ENCODE measurements at regions not wholly inside any gene's neighbourhood (a gene's known extent, or its start where the extent isn't known, plus 50 kb on each side); places are given as distances from the start of the nearest gene placed in this dataset.

DNA sequence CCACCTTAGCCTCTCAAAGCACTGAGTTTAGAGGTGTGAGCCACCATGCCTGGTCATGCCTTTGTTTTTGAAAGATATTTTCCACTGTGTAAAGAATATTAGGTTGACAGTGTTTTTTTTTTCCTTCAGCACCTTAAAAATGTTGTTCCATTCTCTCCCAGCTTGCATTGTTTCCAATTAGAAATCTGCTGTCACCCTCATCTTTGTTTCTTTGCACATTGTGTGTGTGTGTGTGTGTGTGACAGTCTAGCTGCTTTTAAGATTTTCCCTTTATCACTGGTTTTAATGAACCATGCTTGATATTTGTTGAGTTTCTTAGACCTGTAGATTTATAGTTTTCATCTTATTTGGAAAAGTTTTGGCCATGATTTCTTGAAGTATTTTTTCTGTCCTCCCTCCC is 79.0 kb upstream of the NKX1-1 start:
- DNase-seq (ENCODE audit: low read depth in 6 of 9, low spot score in 9 of 9) = no peak
- H3K4me3 ChIP-seq (ENCODE audit: low read length in 2 of 2) = no peak overlapping the region
- no peaks in the 10 kb centered on the region for H3K4me1 ChIP-seq (ENCODE audit: control insufficient read depth in 2 of 2, insufficient read depth in 2 of 2, low read length in 2 of 2)
- no peaks in the 10 kb centered on the region for H3K36me3 ChIP-seq (ENCODE audit: control insufficient read depth in 2 of 2, insufficient read depth in 2 of 2, low read length in 1 of 2)
- H3K27ac ChIP-seq (ENCODE audit: low read depth in 1 of 2, low read length in 1 of 2) = no peak overlapping the region
- H3K27me3 ChIP-seq (ENCODE audit: control insufficient read depth in 2 of 2, insufficient read depth in 1 of 2, low read length in 1 of 2) = no peaks in the 10 kb centered on the region
- H3K9me3 ChIP-seq (ENCODE audit: control insufficient read depth in 2 of 2, insufficient read depth in 1 of 2, low read length in 1 of 2) = peaks cover 7 to 13% of the 10 kb centered on the region in 2 donors

DNA sequence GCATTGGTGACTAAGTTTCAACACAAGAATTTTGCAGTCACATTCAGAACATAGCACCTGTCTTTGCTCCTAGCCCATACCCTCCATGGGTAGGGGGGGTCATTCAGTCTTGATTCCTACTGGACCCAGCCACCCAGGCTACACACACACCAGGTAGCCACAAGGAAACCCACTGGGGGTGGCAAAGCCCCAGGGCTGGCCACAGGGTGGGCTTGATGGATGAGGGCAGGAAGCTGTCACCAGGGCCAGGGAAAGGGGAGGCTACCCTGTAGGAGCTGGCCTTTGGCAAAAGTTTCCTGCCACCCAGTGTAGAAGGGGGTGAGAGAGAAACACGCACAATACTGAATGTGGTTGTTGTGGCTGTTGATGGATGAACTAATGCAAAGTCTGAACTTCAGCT is 74.5 kb upstream of the NKX1-1 start:
- Histone ChIP-seq H3K36me3 (ENCODE audit: control insufficient read depth in 2 of 2, insufficient read depth in 2 of 2, low read length in 1 of 2) (no peaks in the 10 kb centered on the region), H3K4me3 (ENCODE audit: low read length in 2 of 2) (no peak overlapping the region), H3K9me3 (ENCODE audit: control insufficient read depth in 2 of 2, insufficient read depth in 1 of 2, low read length in 1 of 2) (peaks cover 3 to 8% of the 10 kb centered on the region in 2 donors), H3K27me3 (ENCODE audit: control insufficient read depth in 2 of 2, insufficient read depth in 1 of 2, low read length in 1 of 2) (no peaks in the 10 kb centered on the region), H3K4me1 (ENCODE audit: control insufficient read depth in 2 of 2, insufficient read depth in 2 of 2, low read length in 2 of 2) (no peaks in the 10 kb centered on the region), H3K27ac (ENCODE audit: low read depth in 1 of 2, low read length in 1 of 2) (no peak overlapping the region)
- 88% methylated on average over 1 of the region's 1 CpG for whole genome bisulfite sequencing
- no peak for DNase-seq (ENCODE audit: low read depth in 6 of 9, low spot score in 9 of 9)

DNA sequence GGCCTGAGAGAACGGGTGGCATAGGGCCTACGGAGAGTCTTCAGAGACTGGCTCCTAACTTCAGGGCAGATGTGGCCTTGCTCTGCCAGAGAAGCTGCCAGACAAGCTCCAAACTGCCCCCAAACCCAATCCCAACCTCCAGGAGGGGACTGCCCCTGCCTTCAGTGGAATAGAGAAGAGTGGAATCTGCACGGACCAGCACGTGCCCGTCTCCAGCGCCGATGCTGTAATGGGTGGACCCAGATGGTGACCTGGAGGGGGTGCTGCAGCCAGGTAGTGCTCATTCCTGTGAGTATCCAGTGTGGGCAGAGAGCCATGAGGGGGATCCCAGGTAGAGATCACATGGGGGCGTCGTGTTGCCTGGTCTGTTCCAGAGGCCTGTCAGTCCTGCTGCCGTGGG is 73.2 kb upstream of the NKX1-1 start:
- Histone ChIP-seq H3K9me3 (ENCODE audit: control insufficient read depth in 2 of 2, insufficient read depth in 1 of 2, low read length in 1 of 2) (peaks cover 1 to 4% of the 10 kb centered on the region in 2 donors), H3K36me3 (ENCODE audit: control insufficient read depth in 2 of 2, insufficient read depth in 2 of 2, low read length in 1 of 2) (no peaks in the 10 kb centered on the region), H3K27ac (ENCODE audit: low read depth in 1 of 2, low read length in 1 of 2) (no peak overlapping the region), H3K27me3 (ENCODE audit: control insufficient read depth in 2 of 2, insufficient read depth in 1 of 2, low read length in 1 of 2) (peaks cover 0 to 2% of the 10 kb centered on the region in 2 donors), H3K4me1 (ENCODE audit: control insufficient read depth in 2 of 2, insufficient read depth in 2 of 2, low read length in 2 of 2) (no peaks in the 10 kb centered on the region), H3K4me3 (ENCODE audit: low read length in 2 of 2) (no peak overlapping the region)
- WGBS = 96% methylated on average over 10 of the region's 10 CpGs
- no peak for DNase-seq (ENCODE audit: low read depth in 6 of 9, low spot score in 9 of 9)

DNA sequence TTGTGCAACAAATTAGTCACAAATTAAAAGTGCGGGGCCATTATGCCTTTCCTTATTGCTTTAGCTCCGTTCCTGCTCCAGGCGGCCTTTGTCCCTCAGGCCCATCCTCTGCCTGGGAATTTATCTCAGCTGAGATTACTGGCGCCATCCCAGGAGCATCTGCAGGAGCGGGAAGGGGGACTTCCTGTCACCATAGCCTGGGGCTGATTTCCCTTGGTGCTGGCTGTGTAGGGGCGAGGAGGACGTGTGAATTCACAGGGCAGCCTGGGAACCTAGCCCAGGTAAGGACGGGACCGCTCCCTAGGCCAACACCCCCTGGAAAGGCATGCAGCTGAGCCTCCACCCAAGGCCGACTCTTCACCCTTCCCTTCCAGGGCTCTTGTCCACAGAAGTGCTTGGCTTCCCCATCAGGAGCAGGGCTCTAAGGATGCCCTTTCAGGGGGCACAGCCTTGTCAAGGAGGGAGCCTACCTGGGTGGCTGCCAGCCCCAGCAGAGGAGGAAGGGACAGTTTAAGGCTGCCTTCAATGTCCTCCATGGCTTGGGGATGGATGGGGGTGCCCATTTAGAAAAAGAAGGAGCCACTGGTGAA is 72.6 kb upstream of the NKX1-1 start:
- WGBS = 67% methylated on average over 10 of the region's 10 CpGs
- no peaks in the 10 kb centered on the region for H3K36me3 ChIP-seq (ENCODE audit: control insufficient read depth in 2 of 2, insufficient read depth in 2 of 2, low read length in 1 of 2)
- peaks cover 0 to 5% of the 10 kb centered on the region in 2 donors for H3K27me3 ChIP-seq (ENCODE audit: control insufficient read depth in 2 of 2, insufficient read depth in 1 of 2, low read length in 1 of 2)
- H3K9me3 ChIP-seq (ENCODE audit: control insufficient read depth in 2 of 2, insufficient read depth in 1 of 2, low read length in 1 of 2) = peaks cover 1 to 4% of the 10 kb centered on the region in 2 donors
- no peaks in the 10 kb centered on the region for H3K4me1 ChIP-seq (ENCODE audit: control insufficient read depth in 2 of 2, insufficient read depth in 2 of 2, low read length in 2 of 2)
- H3K27ac ChIP-seq (ENCODE audit: low read depth in 1 of 2, low read length in 1 of 2) = no peak overlapping the region
- DNase-seq (ENCODE audit: low read depth in 6 of 9, low spot score in 9 of 9) = no peak
- H3K4me3 ChIP-seq (ENCODE audit: low read length in 2 of 2) = no peak overlapping the region

DNA sequence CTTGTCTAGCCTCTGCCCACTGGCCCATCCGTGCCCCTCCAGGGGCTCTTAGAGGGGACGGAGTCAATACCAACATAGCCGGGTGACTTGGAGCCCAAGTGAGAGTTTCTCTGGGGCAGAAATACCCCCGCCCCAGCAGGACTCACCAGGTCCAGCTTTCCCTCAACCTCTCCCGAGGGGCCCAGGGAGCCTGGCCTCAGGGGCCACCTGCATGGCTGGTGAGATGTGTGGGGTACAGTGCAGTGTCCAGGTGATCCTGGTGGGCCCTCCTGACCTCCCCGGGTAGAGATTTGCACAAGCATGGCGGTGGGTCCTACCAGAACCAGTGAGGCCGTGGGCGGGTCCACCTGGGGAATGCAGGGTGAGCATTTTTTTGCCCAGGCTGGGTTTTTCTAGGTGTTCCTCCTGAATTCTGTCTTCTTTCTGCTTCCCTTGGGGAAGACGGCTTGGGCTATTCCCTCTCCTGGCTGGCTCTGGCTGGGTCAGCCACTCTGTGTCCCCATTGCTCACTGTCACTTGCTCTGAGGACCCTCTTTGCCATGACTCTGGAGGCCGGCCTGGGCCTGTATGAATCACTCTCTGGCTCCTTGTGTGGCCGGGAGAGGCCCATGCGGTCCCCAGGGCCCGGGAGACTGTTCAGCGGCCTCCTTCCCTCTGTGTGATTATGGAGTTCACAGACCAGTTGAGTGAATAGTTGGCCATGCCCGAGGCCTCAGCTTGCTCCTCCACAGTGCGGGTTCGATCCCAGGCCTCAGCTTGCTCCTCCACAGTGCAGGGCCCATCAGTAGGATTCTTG is 71.0 kb upstream of the NKX1-1 start:
- no peak for DNase-seq (ENCODE audit: low read depth in 6 of 9, low spot score in 9 of 9)
- Histone ChIP-seq H3K27me3 (ENCODE audit: control insufficient read depth in 2 of 2, insufficient read depth in 1 of 2, low read length in 1 of 2) (peaks cover 4 to 13% of the 10 kb centered on the region in 2 donors), H3K27ac (ENCODE audit: low read depth in 1 of 2, low read length in 1 of 2) (no peak overlapping the region), H3K36me3 (ENCODE audit: control insufficient read depth in 2 of 2, insufficient read depth in 2 of 2, low read length in 1 of 2) (no peaks in the 10 kb centered on the region), H3K4me1 (ENCODE audit: control insufficient read depth in 2 of 2, insufficient read depth in 2 of 2, low read length in 2 of 2) (no peaks in the 10 kb centered on the region), H3K9me3 (ENCODE audit: control insufficient read depth in 2 of 2, insufficient read depth in 1 of 2, low read length in 1 of 2) (peaks cover 1 to 4% of the 10 kb centered on the region in 2 donors), H3K4me3 (ENCODE audit: low read length in 2 of 2) (no peak overlapping the region)
- 96% methylated on average over 18 of the region's 18 CpGs for WGBS

DNA sequence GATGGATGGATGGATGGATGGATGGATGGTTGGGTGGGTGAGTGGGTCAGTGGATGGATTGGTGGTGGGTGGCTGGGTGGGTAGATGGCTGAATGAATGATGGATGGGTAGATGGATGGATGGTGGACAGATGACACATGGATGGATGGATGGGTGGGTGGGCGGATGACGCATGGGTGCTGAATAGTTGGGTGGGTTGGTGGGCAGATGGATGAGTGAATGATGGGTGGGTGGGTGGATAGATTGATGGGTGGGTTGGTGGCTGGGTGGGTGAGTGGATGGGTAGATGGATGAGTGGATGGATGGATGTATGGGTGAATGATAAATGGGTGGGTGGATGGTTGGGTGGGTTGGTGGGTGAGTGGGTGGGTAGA is 69.9 kb upstream of the NKX1-1 start:
- DNase-seq (ENCODE audit: low read depth in 6 of 9, low spot score in 9 of 9) = no peak
- Histone ChIP-seq H3K4me3 (ENCODE audit: low read length in 2 of 2) (no peak overlapping the region), H3K4me1 (ENCODE audit: control insufficient read depth in 2 of 2, insufficient read depth in 2 of 2, low read length in 2 of 2) (no peaks in the 10 kb centered on the region), H3K36me3 (ENCODE audit: control insufficient read depth in 2 of 2, insufficient read depth in 2 of 2, low read length in 1 of 2) (no peaks in the 10 kb centered on the region), H3K9me3 (ENCODE audit: control insufficient read depth in 2 of 2, insufficient read depth in 1 of 2, low read length in 1 of 2) (peaks cover 1 to 4% of the 10 kb centered on the region in 2 donors), H3K27me3 (ENCODE audit: control insufficient read depth in 2 of 2, insufficient read depth in 1 of 2, low read length in 1 of 2) (peaks cover 15 to 23% of the 10 kb centered on the region in 2 donors), H3K27ac (ENCODE audit: low read depth in 1 of 2, low read length in 1 of 2) (no peak overlapping the region)
- WGBS = 98% methylated on average over 2 of the region's 2 CpGs

DNA sequence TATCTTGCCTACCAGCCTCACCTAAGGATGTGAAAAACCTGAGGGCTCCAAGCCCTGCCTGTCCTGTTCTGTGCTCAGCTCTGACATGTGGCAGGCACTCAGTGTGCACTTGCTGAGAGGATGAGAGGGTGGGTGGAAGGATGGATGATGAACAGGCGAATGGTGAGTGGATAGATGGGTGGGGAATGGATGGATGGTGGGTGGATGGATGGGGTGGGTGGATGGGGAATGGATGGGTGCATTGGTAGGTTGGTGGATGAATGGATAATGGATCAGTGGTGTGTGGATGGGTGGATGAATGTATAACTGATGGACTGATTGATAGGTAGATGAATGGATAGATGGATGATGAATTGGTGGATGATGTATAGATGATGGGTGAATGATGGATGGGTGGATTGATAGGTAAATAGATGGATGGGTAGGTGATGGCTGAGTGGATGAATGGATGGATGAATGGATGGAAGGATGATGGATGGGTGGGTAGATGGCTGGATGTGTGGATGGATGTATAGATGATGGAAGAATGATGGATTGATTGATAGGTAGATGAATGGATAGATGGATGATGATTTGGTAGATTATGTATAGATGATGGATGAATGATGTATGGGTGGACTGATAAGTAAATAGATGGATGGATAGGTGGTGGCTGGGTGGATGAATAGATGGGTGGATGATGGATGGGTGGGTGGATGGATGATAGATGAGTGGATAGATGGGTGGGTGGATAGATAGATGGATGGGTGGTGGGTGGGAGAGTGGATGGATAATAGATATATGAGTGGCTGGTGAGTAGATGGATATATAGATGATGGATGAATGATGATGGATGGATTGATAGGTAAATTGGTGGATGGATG is 69.3 kb upstream of the NKX1-1 start:
- Histone ChIP-seq H3K27ac (ENCODE audit: low read depth in 1 of 2, low read length in 1 of 2) (no peak overlapping the region), H3K27me3 (ENCODE audit: control insufficient read depth in 2 of 2, insufficient read depth in 1 of 2, low read length in 1 of 2) (peaks cover 16 to 29% of the 10 kb centered on the region in 2 donors), H3K36me3 (ENCODE audit: control insufficient read depth in 2 of 2, insufficient read depth in 2 of 2, low read length in 1 of 2) (no peaks in the 10 kb centered on the region), H3K4me3 (ENCODE audit: low read length in 2 of 2) (no peak overlapping the region), H3K9me3 (ENCODE audit: control insufficient read depth in 2 of 2, insufficient read depth in 1 of 2, low read length in 1 of 2) (peaks cover 0 to 4% of the 10 kb centered on the region in 2 donors), H3K4me1 (ENCODE audit: control insufficient read depth in 2 of 2, insufficient read depth in 2 of 2, low read length in 2 of 2) (no peaks in the 10 kb centered on the region)
- no peak for DNase-seq (ENCODE audit: low read depth in 6 of 9, low spot score in 9 of 9)
- WGBS = 89% methylated on average over 1 of the region's 1 CpG

GRCh38 chr4:1474126-1475090 is 68.2 kb upstream of the NKX1-1 start:
- no peak for DNase-seq (ENCODE audit: low read depth in 6 of 9, low spot score in 9 of 9)
- WGBS = 84% methylated on average over 14 of the region's 14 CpGs
- Histone ChIP-seq H3K9me3 (ENCODE audit: control insufficient read depth in 2 of 2, insufficient read depth in 1 of 2, low read length in 1 of 2) (peaks cover 0 to 4% of the 10 kb centered on the region in 2 donors), H3K4me1 (ENCODE audit: control insufficient read depth in 2 of 2, insufficient read depth in 2 of 2, low read length in 2 of 2) (no peaks in the 10 kb centered on the region), H3K27me3 (ENCODE audit: control insufficient read depth in 2 of 2, insufficient read depth in 1 of 2, low read length in 1 of 2) (peaks cover 16 to 34% of the 10 kb centered on the region in 2 donors), H3K36me3 (ENCODE audit: control insufficient read depth in 2 of 2, insufficient read depth in 2 of 2, low read length in 1 of 2) (no peaks in the 10 kb centered on the region), H3K4me3 (ENCODE audit: low read length in 2 of 2) (no peak overlapping the region), H3K27ac (ENCODE audit: low read depth in 1 of 2, low read length in 1 of 2) (no peak overlapping the region)
